ENCODE measurements at regions not wholly inside any gene's neighbourhood (a gene's known extent, or its start where the extent isn't known, plus 50 kb on each side); places are given as distances from the start of the nearest gene placed in this dataset.

GRCh38 chr2:181188605-181189004 lies 208.2 kb downstream of the UBE2E3 start (continued):
- TF ChIP-seq, protein P1, sequence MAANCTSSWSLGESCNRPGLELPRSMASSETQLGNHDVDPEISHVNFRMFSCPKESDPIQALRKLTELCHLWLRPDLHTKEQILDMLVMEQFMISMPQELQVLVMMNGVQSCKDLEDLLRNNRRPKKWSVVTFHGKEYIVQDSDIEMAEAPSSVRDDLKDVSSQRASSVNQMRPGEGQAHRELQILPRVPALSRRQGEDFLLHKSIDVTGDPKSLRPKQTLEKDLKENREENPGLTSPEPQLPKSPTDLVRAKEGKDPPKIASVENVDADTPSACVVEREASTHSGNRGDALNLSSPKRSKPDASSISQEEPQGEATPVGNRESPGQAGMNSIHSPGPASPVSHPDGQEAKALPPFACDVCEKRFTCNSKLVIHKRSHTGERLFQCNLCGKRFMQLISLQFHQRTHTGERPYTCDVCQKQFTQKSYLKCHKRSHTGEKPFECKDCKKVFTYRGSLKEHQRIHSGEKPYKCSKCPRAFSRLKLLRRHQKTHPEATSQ (CRISPR knock-in tag; IDR thresholded peaks at IDR 0.05; ENCODE audit: borderline replicate concordance) = no peak

DNA sequence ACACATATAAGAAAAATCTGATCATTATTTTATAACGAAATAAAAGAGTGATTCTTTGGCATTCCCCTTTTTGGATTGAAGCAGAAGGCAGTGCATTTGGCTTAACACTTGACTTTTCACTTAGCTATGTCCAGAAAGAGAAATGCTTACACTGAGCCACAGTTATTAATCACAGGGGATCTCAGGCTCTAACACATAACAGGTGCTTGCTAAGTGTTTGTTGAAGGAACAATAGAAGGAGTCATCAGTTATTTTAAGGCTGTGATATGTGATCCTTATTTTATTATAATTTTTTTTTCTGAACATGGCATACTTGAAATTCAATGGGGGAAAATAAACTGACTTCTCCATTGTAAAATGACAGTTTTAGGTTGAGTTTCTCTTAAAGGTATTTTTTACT lies 209.5 kb downstream of the UBE2E3 start:
- BruUV-seq (replicated peaks) = no TSS peak
- no peaks in the 10 kb centered on the region for H3K36me3 ChIP-seq (replicated peaks in 1 of 2; ENCODE audit: control insufficient read depth in 1 of 2, insufficient read depth in 2 of 2, low read length in 2 of 2)
- ChIA-PET POLR2A (no interaction called here), CTCF (ENCODE audit: low intra/inter-chr PET ratio, low total read pairs) (no interaction called here)
- H2AFZ ChIP-seq (ENCODE audit: low read length) = no peak overlapping the region
- H3K79me2 ChIP-seq (ENCODE audit: insufficient read depth, low read length) = no peaks in the 10 kb centered on the region
- H3K27ac ChIP-seq (ENCODE audit: extremely low read length, insufficient read depth, low read length) = no peak overlapping the region
- WGBS (ENCODE audit: low lambda C conversion rate) = 0% methylated on average over 1 of the region's 1 CpG
- no peaks in the 10 kb centered on the region for H3K27me3 ChIP-seq (ENCODE audit: control insufficient read depth in 1 of 2, insufficient read depth in 2 of 2, low read length in 2 of 2)
- no peaks in the 10 kb centered on the region for H3K4me1 ChIP-seq (ENCODE audit: insufficient read depth, low read length)
- no peak overlapping the region for H3K4me2 ChIP-seq (ENCODE audit: low read depth, low read length)
- DNase-seq (ENCODE audit: low spot score) (no peak), FAIRE-seq (no peak), ATAC-seq (no peak)
- in situ Hi-C loops (cut with HindIII; ENCODE audit: extremely low pct_ligation_motif_present, low pct_unique_long_range_greater_than_20kb) (no loop called here), intact Hi-C loops (cut with micrococcal nuclease; ENCODE audit: unreplicated experiment) (no loop called here)
- H3K9ac ChIP-seq (ENCODE audit: insufficient read depth, low read depth, low read length) = no peak overlapping the region
- H3K4me3 ChIP-seq (replicated peaks in 1 of 3; ENCODE audit: insufficient read depth in 1 of 3, low read depth in 2 of 3, low read length in 3 of 3) = no peak overlapping the region
- TF ChIP-seq SRSF1 (optimal IDR thresholded peaks at IDR 0.05; ENCODE audit: low read depth, low read length) = no peak
- no peak for TF ChIP-seq TFDP2 (CRISPR knock-in tag; IDR thresholded peaks at IDR 0.05)
- no peak for TF ChIP-seq ETS1 (CRISPR knock-in tag; IDR thresholded peaks at IDR 0.05)
- TF ChIP-seq ZKSCAN5 (CRISPR knock-in tag; IDR thresholded peaks at IDR 0.05) = no peak
- TF ChIP-seq KAT7 (CRISPR knock-in tag; IDR thresholded peaks at IDR 0.05; ENCODE audit: borderline replicate concordance) = no peak
- no peak for TF ChIP-seq BORCS8-MEF2B (CRISPR knock-in tag; IDR thresholded peaks at IDR 0.05)
- TF ChIP-seq NPAS2 (CRISPR knock-in tag; IDR thresholded peaks at IDR 0.05; ENCODE audit: borderline replicate concordance) = no peak
- TF ChIP-seq HNRNPUL1 (IDR thresholded peaks at IDR 0.05; ENCODE audit: low read depth, low read length) = no peak
- TF ChIP-seq CHD4 (IDR thresholded peaks at IDR 0.05; ENCODE audit: borderline replicate concordance, low read length) = no peak
- no peak for TF ChIP-seq GATA4 (IDR thresholded peaks at IDR 0.05; ENCODE audit: borderline replicate concordance, low read depth)
- TF ChIP-seq SIX4 (CRISPR knock-in tag; IDR thresholded peaks at IDR 0.05) = no peak
- TF ChIP-seq ARID2 (CRISPR knock-in tag; IDR thresholded peaks at IDR 0.05; ENCODE audit: borderline replicate concordance) = no peak
- TF ChIP-seq NKX3-1 (CRISPR knock-in tag; IDR thresholded peaks at IDR 0.05) = no peak
- TF ChIP-seq PCBP1 (IDR thresholded peaks at IDR 0.05; ENCODE audit: borderline replicate concordance, low read depth, low read length) = no peak
- TF ChIP-seq SIN3B (IDR thresholded peaks at IDR 0.05; ENCODE audit: low read length) = no peak
- H4K20me1 ChIP-seq (ENCODE audit: insufficient read depth, low read length) = no peaks in the 10 kb centered on the region
- H3K9me3 ChIP-seq (ENCODE audit: low read length) = no peaks in the 10 kb centered on the region

Data from HepG2 (cell line).